ENCODE measurements at regions not wholly inside any gene's neighbourhood (a gene's known extent, or its start where the extent isn't known, plus 50 kb on each side); places are given as distances from the start of the nearest gene placed in this dataset.

- TF ChIP-seq CTCF (optimal IDR thresholded peaks at IDR 0.05 in 1 of 3, IDR thresholded peaks at IDR 0.05 in 1 of 3, conservative IDR thresholded peaks at IDR 0.05 in 1 of 3; ENCODE audit: extremely low read depth in 1 of 3, insufficient read depth in 2 of 3, low read length in 3 of 3) (no peak), EZH2 (IDR thresholded peaks at IDR 0.05; ENCODE audit: low read length) (no peak)
These were observed 263.9 kb upstream of the STT3B start for GRCh38 chr3:31268868-31269267.

Data from keratinocyte (primary cell).